ENCODE measurements at regions not wholly inside any gene's neighbourhood (a gene's known extent, or its start where the extent isn't known, plus 50 kb on each side); places are given as distances from the start of the nearest gene placed in this dataset.

GRCh38 chr7:41116817-41117216, 586.1 kb downstream of the INHBA start:
- no peak for ATAC-seq
- 93% methylated on average over 1 of the region's 1 CpG for WGBS (ENCODE audit: insufficient coverage, low coverage, low lambda C conversion rate, missing lambda C conversion rate)
- TF ChIP-seq POLR2A (IDR thresholded peaks at IDR 0.05) = no peak
- no peak for TF ChIP-seq CTCF (IDR thresholded peaks at IDR 0.05)
- no peaks in the 10 kb centered on the region for H3K36me3 ChIP-seq
- intact Hi-C loops (cut with DNase I) = no loop called here
- H3K27me3 ChIP-seq = no peaks in the 10 kb centered on the region
- H3K9me3 ChIP-seq = no peaks in the 10 kb centered on the region
- no peak for DNase-seq
- no peak overlapping the region for H3K27ac ChIP-seq
- no peak overlapping the region for H3K4me3 ChIP-seq
- no peaks in the 10 kb centered on the region for H3K4me1 ChIP-seq

GRCh38 chr7:41116337-41116736, 586.6 kb downstream of the INHBA start:
- intact Hi-C loops (cut with DNase I) = no loop called here
- Histone ChIP-seq H3K4me3 (no peak overlapping the region), H3K27ac (no peak overlapping the region), H3K9me3 (no peaks in the 10 kb centered on the region), H3K36me3 (no peaks in the 10 kb centered on the region), H3K27me3 (no peaks in the 10 kb centered on the region), H3K4me1 (no peaks in the 10 kb centered on the region)
- ATAC-seq = no peak
- 100% methylated on average over 1 of the region's 3 CpGs for WGBS (ENCODE audit: insufficient coverage, low coverage, low lambda C conversion rate, missing lambda C conversion rate)
- no peak for DNase-seq
- TF ChIP-seq POLR2A (IDR thresholded peaks at IDR 0.05) (no peak), CTCF (IDR thresholded peaks at IDR 0.05) (no peak)

GRCh38 chr7:41114691-41115090, 588.2 kb downstream of the INHBA start:
- no peak overlapping the region for H3K27ac ChIP-seq
- intact Hi-C loops (cut with DNase I) = no loop called here
- no peaks in the 10 kb centered on the region for H3K9me3 ChIP-seq
- 50% methylated on average over 2 of the region's 2 CpGs for WGBS (ENCODE audit: insufficient coverage, low coverage, low lambda C conversion rate, missing lambda C conversion rate)
- ATAC-seq = no peak
- no peak for TF ChIP-seq POLR2A (IDR thresholded peaks at IDR 0.05)
- no peak for TF ChIP-seq CTCF (IDR thresholded peaks at IDR 0.05)
- no peaks in the 10 kb centered on the region for H3K4me1 ChIP-seq
- no peaks in the 10 kb centered on the region for H3K27me3 ChIP-seq
- DNase-seq = no peak
- no peaks in the 10 kb centered on the region for H3K36me3 ChIP-seq
- H3K4me3 ChIP-seq = no peak overlapping the region

GRCh38 chr7:41114131-41114530, 588.8 kb downstream of the INHBA start:
- Histone ChIP-seq H3K27ac (no peak overlapping the region), H3K4me3 (no peak overlapping the region), H3K9me3 (no peaks in the 10 kb centered on the region), H3K36me3 (no peaks in the 10 kb centered on the region), H3K4me1 (no peaks in the 10 kb centered on the region), H3K27me3 (no peaks in the 10 kb centered on the region)
- WGBS (ENCODE audit: insufficient coverage, low coverage, low lambda C conversion rate, missing lambda C conversion rate) = 77% methylated on average over 1 of the region's 1 CpG
- DNase-seq (no peak), ATAC-seq (no peak)
- TF ChIP-seq CTCF (IDR thresholded peaks at IDR 0.05) (no peak), POLR2A (IDR thresholded peaks at IDR 0.05) (no peak)
- intact Hi-C loops (cut with DNase I) = no loop called here

- no peaks in the 10 kb centered on the region for H3K27me3 ChIP-seq
- H3K36me3 ChIP-seq = no peaks in the 10 kb centered on the region
- intact Hi-C loops (cut with DNase I) = no loop called here
- H3K4me3 ChIP-seq = no peak overlapping the region
- H3K4me1 ChIP-seq = no peaks in the 10 kb centered on the region
- H3K27ac ChIP-seq = no peak overlapping the region
- H3K9me3 ChIP-seq = no peaks in the 10 kb centered on the region
- DNase-seq = no peak
- ATAC-seq = no peak
- TF ChIP-seq POLR2A (IDR thresholded peaks at IDR 0.05) (no peak), CTCF (IDR thresholded peaks at IDR 0.05) (no peak)
These were observed 589.2 kb downstream of the INHBA start for GRCh38 chr7:41113719-41114118.

All from right lobe of liver (tissue), 6 donors.